ENCODE measurements at regions not wholly inside any gene's neighbourhood (a gene's known extent, or its start where the extent isn't known, plus 50 kb on each side); places are given as distances from the start of the nearest gene placed in this dataset.

DNA sequence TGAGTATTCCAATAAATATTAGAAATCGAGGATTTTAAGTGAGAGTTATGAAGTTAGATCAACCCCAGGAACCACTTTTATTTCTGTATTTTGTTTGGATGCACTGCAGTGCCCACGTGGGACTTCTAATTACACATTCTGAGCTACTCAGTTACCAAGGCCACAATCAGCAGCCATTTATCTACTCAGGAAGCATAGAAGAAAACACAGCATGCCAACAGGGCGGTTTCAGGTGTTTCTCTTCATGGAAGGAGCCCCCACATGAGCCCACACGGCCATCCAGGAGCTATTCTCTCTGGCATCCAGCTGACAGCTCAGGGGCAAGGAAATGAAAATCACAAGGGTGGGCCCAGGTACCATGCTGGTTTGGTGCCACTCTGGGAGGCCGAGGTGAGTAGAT, 266.5 kb upstream of the MKLN1 start:
- Histone ChIP-seq H3K9me3 (no peaks in the 10 kb centered on the region), H3K27me3 (no peaks in the 10 kb centered on the region), H3K4me3 (no peak overlapping the region), H3K4me1 (peaks cover 0 to 37% (median 16%) of the 10 kb centered on the region in 4 donors), H3K27ac (peak overlapping the region; percentile 30 to 87 (median 80)), H3K36me3 (no peaks in the 10 kb centered on the region)
- ATAC-seq (peak in 2 of 4 donors; percentile 6 to 7), DNase-seq (no peak)
- WGBS (ENCODE audit: insufficient coverage, low coverage, low lambda C conversion rate, missing lambda C conversion rate), result 65% methylated on average over 5 of the region's 5 CpGs
- intact Hi-C loops (cut with DNase I), result no loop called here
- TF ChIP-seq, protein P1, sequence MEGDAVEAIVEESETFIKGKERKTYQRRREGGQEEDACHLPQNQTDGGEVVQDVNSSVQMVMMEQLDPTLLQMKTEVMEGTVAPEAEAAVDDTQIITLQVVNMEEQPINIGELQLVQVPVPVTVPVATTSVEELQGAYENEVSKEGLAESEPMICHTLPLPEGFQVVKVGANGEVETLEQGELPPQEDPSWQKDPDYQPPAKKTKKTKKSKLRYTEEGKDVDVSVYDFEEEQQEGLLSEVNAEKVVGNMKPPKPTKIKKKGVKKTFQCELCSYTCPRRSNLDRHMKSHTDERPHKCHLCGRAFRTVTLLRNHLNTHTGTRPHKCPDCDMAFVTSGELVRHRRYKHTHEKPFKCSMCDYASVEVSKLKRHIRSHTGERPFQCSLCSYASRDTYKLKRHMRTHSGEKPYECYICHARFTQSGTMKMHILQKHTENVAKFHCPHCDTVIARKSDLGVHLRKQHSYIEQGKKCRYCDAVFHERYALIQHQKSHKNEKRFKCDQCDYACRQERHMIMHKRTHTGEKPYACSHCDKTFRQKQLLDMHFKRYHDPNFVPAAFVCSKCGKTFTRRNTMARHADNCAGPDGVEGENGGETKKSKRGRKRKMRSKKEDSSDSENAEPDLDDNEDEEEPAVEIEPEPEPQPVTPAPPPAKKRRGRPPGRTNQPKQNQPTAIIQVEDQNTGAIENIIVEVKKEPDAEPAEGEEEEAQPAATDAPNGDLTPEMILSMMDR (IDR thresholded peaks at IDR 0.05), result no peak
- TF ChIP-seq POLR2A (IDR thresholded peaks at IDR 0.05), result no peak

DNA sequence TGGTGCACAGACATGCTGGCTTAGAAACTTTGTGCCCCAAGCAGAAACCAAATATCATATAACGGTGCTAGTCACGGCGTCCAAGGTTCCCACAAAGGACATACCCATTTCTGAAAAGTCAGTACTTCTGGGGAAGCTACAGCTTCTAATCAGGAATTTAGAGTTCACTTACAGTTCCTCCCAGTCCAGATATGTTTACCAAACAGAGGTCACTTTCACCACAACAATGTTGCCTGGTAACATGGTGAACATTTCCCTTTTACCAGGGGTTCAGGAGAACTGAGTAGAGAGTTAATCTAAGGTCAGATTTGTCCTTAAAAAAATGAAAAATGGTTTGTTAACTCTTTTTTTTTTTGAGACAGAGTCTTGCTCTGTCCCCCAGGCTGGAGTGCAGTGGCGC, 265.9 kb upstream of the MKLN1 start:
- Histone ChIP-seq H3K9me3 (no peaks in the 10 kb centered on the region), H3K4me3 (no peak overlapping the region), H3K36me3 (no peaks in the 10 kb centered on the region), H3K4me1 (peaks cover 0 to 37% (median 16%) of the 10 kb centered on the region in 4 donors), H3K27me3 (no peaks in the 10 kb centered on the region), H3K27ac (peak overlapping the region; percentile 30 to 87 (median 80))
- DNase-seq (no peak), ATAC-seq (peak; percentile 69 to 86 (median 81))
- intact Hi-C loops (cut with DNase I), result no loop called here
- TF ChIP-seq, protein P1 (IDR thresholded peaks at IDR 0.05), result no peak
- TF ChIP-seq POLR2A (IDR thresholded peaks at IDR 0.05), result no peak
- 41% methylated on average over 3 of the region's 4 CpGs for WGBS (ENCODE audit: insufficient coverage, low coverage, low lambda C conversion rate, missing lambda C conversion rate)

DNA sequence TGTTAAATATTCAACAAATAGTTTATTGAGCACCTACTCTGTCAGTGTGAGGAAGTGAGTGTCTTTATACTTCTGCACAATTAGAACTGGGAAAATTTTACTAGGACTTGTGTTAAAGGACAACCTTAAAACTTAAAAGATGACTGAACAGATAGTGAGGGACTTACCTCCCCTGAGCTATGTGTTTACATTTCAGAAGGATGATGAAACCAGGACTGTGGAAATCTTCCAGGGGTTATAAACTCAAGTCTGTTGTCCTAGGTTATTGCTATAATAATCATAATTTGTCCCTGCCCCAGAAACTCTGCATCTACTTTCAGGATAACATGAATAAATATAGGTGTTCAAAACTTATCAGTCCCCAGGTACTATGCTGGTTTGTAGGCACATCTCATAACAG, 261.0 kb upstream of the MKLN1 start:
- intact Hi-C loops (cut with DNase I), result no loop called here
- TF ChIP-seq, protein P1 (IDR thresholded peaks at IDR 0.05), result no peak
- TF ChIP-seq POLR2A (IDR thresholded peaks at IDR 0.05), result no peak
- Histone ChIP-seq H3K36me3 (no peaks in the 10 kb centered on the region), H3K9me3 (no peaks in the 10 kb centered on the region), H3K4me1 (peaks cover 0 to 39% (median 12%) of the 10 kb centered on the region in 4 donors), H3K27me3 (no peaks in the 10 kb centered on the region), H3K4me3 (no peak overlapping the region), H3K27ac (peak overlapping the region; percentile 24 to 73 (median 51))
- ATAC-seq (peak; percentile 49 to 57 (median 52)), DNase-seq (no peak)

DNA sequence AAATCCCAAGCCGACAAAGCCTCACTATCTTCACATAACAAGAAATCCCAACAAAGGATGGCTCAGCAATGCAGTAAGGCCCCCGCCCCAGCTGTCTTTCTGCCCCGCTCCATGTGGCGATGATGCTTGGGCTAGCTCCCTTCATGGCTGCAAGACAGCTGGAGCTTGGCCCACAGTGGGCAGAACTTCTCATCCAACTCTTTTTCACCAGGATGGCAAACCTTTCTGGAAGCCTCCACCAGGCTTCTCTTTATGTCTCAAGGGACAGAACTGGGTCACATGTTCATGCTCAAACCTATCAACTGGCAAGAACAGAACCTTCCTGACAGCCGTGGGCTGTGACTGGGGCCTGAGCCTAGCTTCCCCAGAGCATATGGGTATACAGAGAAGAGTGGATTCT, 260.5 kb upstream of the MKLN1 start:
- TF ChIP-seq, protein P1 (IDR thresholded peaks at IDR 0.05), result no peak
- TF ChIP-seq POLR2A (IDR thresholded peaks at IDR 0.05), result no peak
- Histone ChIP-seq H3K4me1 (peaks cover 0 to 43% (median 11%) of the 10 kb centered on the region in 4 donors), H3K36me3 (no peaks in the 10 kb centered on the region), H3K9me3 (no peaks in the 10 kb centered on the region), H3K27ac (peak overlapping the region; percentile 24 to 73 (median 51)), H3K27me3 (no peaks in the 10 kb centered on the region), H3K4me3 (no peak overlapping the region)
- WGBS (ENCODE audit: insufficient coverage, low coverage, low lambda C conversion rate, missing lambda C conversion rate), result 53% methylated on average over 2 of the region's 5 CpGs
- intact Hi-C loops (cut with DNase I), result no loop called here
- DNase-seq, result no peak
- ATAC-seq, result no peak

DNA sequence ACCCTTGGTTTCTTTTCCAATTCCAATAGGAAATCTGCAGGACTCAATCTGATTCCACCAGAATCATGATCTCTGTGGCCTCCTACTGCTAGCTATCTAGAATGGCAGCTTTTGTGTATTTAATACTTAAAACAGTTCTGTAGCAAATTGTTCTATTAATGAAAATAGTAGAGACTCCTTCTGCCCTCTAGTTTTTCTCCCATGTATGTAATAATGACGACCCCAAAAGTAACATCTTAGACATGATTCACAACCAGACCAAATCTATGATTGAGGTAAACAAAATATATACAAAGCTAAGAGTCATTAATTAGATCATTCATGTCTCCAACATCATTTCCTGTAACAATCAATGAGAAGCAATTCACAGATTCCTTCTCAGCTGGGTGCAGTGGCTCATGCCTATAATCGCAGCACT, 259.1 kb upstream of the MKLN1 start:
- 21% methylated on average over 2 of the region's 2 CpGs for WGBS (ENCODE audit: insufficient coverage, low coverage, low lambda C conversion rate, missing lambda C conversion rate)
- DNase-seq (no peak), ATAC-seq (peak in 3 of 4 donors; percentile 14 to 33 (median 26))
- Histone ChIP-seq H3K4me1 (peaks cover 0 to 54% (median 11%) of the 10 kb centered on the region in 4 donors), H3K4me3 (no peak overlapping the region), H3K27ac (peak overlapping the region; percentile 51 to 73 (median 57)), H3K36me3 (no peaks in the 10 kb centered on the region), H3K27me3 (no peaks in the 10 kb centered on the region), H3K9me3 (no peaks in the 10 kb centered on the region)
- TF ChIP-seq, protein P1 (IDR thresholded peaks at IDR 0.05), result peak; percentile 24 to 50 (median 41)
- TF ChIP-seq POLR2A (IDR thresholded peaks at IDR 0.05), result no peak
- intact Hi-C loops (cut with DNase I), result no loop called here
